AML-193 (cell line): ENCODE measurements at regions not wholly inside any gene's neighbourhood (a gene's known extent, or its start where the extent isn't known, plus 50 kb on each side); places are given as distances from the start of the nearest gene placed in this dataset.

Source experiments
- DNase-seq, 2 experiments: peaks; one replicate each; lab custom pipeline; 2025; lab: John Stamatoyannopoulos, UW

GRCh38 chr12:84676787-84677186 is 235.8 kb downstream of the SLC6A15 start:
- DNase-seq = no peak

DNA sequence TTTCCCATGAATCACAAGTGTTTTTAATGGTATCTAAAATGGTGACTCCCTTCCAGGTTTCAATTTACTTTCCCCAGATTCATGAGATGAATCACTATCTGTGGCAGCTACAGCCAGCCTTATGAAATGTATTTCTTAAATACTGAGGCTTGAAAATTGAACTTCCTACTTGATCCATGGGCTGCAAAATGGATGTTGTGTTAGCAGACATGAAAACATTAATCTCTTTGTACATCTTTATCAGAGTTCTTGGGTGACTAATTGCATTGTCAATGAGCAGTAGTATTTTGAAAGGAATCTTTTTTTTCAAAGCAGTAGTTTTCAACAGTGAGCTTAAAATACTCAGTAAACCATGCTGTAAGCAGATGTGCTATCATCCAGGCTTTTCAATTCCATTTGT is 250.8 kb downstream of the SLC6A15 start:
- no peak for DNase-seq

DNA sequence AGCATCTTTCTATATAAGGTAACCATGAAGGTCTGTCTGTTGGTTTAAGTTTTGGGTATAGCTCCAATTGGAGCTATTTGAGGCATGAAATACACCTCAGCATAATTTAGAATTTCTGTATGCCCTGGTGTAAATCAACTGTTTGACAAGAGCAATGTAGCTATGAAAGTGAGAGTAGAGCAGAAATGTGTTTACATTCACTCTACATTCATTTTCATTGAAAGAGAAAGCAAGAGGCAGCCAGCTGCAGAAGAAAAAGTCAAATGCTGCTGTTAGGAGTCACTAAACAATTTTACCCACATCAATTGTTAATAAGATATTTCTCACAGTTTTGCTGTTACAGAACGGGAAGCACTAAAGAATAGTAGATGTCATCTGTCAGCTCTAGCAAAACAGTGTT is 252.5 kb downstream of the SLC6A15 start:
- no peak for DNase-seq

GRCh38 chr12:84658877-84659276 is 253.7 kb downstream of the SLC6A15 start:
- DNase-seq = no peak

DNA sequence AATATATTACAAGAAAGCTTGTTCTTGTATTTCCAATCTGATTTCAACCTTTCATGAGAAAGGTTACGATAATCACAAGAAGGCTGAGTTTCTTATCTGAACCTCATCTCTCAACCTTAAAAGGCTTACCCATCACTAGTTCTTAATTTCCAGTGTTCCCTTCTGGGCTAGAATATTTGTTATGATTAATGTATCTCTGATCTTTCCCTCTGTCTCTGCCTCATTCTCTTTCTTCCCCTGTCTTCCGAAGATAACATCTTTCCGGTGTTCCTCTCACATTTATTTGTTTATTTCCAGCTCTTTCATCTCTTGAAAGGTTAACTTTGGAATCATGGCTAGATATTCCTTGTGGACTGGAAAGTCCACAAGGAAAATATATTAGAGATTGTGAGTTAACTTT is 255.9 kb downstream of the SLC6A15 start:
- DNase-seq = no peak

DNA sequence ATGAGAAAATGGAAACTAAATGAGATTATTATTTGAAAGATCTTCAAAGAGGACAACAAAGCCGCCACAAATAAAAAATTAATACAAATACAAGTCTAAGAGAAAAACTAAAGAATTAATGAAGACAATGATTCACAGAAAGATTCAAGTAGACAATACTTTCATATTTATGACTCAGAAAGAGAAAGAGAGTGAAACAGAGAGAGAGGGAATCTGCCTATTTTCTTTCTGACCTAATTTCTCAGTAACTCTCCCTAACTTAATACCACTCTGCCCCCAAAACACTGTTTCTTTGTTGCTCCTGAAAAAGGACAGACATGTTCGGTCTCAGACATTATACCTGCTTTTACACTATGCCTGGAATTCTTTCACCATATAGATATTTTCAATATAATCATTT is 259.1 kb downstream of the SLC6A15 start:
- DNase-seq = no peak

GRCh38 chr12:84648425-84648824 is 264.2 kb downstream of the SLC6A15 start:
- no peak for DNase-seq

DNA sequence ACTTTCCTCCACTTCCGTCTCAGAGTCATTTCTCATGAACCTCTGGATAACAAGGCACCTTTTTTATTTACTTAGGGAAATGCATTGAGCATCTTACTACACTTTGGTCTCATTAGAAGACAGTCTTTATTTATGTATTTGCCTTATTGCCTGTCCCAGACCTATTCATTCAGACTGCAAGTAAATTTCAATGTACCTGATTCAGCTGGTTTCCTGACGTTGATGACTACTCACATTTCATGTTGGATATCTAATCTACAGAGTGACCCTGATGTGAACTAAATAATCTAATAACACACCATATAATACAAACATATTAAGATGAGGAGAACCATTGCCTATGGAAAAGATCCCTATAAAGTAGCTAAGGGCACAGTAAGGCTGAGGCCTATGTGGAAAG is 267.7 kb downstream of the SLC6A15 start:
- DNase-seq = no peak

DNA sequence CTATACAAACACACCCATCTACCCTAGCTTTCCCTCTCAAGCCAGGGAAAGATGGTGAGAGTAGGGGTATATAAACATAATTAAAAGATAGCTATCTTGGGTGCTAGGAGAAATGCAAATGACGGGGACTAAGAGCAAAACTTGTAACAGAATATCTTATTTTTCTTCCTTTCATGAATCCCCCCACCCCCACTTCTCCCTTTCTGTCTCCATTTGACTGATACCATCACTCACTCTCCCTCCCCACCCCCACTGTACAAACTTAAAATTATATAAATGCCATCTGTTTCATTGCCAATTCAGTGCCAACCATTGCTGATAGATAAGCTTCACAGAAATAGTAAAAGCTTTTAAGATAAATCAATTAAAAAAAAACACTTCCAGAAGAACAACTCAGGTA is 268.6 kb downstream of the SLC6A15 start:
- no peak for DNase-seq

GRCh38 chr12:84641940-84642545 is 270.6 kb downstream of the SLC6A15 start:
- DNase-seq = no peak

DNA sequence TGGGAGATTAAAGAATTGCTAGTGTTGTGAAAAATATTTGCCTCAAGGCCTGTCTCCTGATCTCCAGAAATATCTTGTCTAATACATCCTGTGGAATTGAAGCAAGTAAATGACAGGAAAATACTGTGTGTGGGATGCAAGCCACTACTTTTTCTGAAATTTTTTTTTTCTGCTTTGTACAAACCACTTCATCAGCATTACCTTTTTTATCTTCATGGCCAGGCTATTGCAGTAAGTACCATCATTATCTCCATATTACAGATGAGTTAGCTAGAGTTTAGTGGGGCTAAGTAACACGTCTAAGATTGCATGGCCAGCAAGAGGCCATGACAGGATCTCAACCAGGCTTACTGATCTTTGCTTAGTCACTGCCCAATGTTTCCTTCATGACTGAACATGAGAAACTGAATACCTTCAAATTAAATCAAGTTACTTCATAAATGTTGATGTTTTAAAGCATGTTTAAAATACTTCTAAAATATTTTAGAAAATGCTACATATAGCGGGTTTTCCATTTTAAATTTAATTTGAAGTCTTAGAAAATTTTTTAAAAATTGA is 273.7 kb downstream of the SLC6A15 start:
- no peak for DNase-seq

- no peak for DNase-seq
Observed at GRCh38 chr12:84637926-84638325, 274.7 kb downstream of the SLC6A15 start.

- DNase-seq = no peak
Observed at GRCh38 chr12:84636801-84637290, 275.8 kb downstream of the SLC6A15 start.

DNA sequence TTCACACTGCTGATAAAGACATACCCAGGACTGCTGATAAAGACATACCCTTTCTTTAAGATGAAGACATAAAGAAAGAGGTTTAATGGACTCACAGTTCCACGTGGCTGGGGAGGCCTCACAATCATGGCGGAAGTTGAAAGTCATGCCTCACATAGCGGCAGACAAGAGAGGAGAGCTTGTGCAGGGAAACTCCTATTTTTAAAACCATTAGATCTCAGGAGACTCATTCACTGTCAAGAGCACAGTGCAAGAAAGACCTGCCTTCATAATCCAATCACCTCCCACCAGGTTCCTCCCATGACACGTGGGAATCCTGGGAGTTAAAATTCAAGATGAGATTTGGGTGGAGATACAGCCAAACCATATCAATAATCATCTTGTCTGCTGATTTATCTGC is 278.1 kb downstream of the SLC6A15 start:
- no peak for DNase-seq

GRCh38 chr12:84632556-84632955 is 280.0 kb downstream of the SLC6A15 start:
- no peak for DNase-seq

- DNase-seq = no peak
Observed at GRCh38 chr12:84631020-84631419, 281.6 kb downstream of the SLC6A15 start.

DNA sequence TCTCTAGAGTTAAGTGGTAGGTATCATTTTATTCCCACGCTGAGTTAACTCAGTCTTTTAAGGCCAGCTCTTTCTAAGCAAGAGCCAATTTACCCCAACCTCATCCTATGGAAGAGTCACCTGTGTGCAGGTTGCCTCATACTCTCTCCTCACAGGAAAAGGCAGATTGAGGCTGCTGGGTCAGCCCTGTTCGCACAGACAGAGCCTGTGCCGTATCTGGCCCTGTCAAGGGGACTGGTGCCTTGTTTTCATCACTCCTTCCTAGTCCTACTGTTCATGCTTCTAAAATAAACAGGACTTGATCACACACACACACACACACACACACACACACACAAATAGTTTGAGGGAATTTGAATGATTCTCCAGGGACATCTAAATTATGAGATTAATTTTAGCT is 285.0 kb downstream of the SLC6A15 start:
- no peak for DNase-seq

DNA sequence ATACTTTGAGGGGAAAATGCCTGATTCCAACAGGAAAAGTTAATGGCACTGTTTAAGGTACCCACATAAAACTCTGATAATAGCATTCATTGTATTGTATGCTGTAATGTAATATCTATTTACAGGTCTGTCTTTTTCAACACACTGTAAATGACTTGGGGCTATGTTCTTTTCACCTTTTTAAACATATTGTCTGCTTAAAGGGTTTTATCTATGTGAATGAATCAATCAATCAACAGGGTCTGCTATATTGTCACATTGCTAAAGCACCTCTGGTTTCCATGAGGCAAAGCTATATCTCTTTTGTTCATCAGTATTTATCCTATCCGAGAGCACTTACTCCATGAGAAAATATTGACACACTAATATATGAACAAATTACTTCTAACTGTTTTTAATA is 288.0 kb downstream of the SLC6A15 start:
- DNase-seq = no peak

DNA sequence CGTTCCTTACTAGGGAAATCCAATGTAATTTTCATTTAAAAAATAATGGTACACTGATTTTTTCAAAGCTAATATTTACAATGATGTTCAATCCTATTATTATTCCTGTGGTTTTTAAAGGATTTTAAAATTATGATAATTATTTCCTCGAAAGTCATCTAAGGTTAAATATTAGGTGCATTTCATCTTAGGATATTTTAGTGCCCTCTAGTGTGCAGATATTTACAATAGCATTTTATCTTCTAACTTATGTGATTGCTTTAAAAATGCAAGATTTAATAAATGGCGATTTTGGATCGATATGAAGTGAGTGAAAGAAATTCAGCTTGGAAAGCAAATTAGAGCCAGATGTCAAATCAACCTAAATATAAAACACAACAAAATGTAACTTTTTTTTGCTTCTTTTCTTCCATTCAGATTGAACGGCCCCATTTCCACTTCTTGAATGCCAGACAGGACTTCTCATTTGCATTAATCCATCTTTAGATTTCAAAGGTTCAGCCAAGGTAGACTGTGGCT is 293.5 kb downstream of the SLC6A15 start:
- DNase-seq = no peak

DNA sequence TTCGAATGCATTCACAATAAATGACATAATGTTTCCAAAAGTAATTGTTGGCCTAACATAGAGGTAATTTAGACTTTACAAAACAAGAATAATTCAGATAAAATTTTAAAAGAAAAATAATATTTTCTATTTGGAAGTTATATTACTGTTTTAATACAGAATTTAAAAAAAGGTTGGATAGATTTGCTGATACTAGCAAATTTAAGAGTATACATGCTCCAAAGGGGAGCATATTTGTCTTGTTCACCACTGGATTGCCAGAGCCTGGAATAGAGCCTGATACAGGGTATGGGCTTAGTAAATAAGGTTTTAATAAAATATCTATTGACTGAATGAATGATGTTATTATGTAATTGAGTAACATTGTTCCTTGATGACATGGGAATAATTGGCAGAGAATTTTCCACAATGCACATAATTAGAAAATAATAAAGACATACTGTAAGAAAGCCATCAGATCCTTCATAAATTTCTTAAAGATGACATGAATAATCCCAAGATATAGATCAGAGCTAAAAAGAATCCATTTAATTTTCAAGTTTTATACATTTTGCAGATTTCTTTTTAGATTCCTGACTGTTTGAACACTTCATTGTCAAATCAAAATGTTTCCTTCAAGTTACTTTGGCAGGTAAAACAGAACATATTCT is 305.3 kb downstream of the SLC6A15 start:
- DNase-seq = no peak

- no peak for DNase-seq
Observed at GRCh38 chr12:84605983-84606382, 306.6 kb downstream of the SLC6A15 start.

- DNase-seq = no peak
Observed at GRCh38 chr12:84604551-84604950, 308.0 kb downstream of the SLC6A15 start.

- no peak for DNase-seq
Observed at GRCh38 chr12:84603484-84604248, 308.9 kb downstream of the SLC6A15 start.
